Fibroblast of the aortic adventitia (primary cell): ENCODE measurements at regions not wholly inside any gene's neighbourhood (a gene's known extent, or its start where the extent isn't known, plus 50 kb on each side); places are given as distances from the start of the nearest gene placed in this dataset.

Source experiments
- DNase-seq: peaks from one replicate; pipeline ENCODE4 v3.0.0-alpha.2; 2010; ENCODE audit warnings: low read depth
- H3K4me3 ChIP-seq: 2 replicates; pipeline ENCODE4 v1.5.1; 2011; ENCODE audit warnings: low read depth, mild to moderate bottlenecking, control low read depth, low read length, moderate library complexity
- TF ChIP-seq, protein P1 (sequence below): IDR thresholded peaks from 2 replicates; pipeline ENCODE4 v1.5.1; 2011; ENCODE audit warnings: mild to moderate bottlenecking, low read length, control low read depth, inconsistent platforms; ENCODE audit not compliant: insufficient read depth

DNA sequence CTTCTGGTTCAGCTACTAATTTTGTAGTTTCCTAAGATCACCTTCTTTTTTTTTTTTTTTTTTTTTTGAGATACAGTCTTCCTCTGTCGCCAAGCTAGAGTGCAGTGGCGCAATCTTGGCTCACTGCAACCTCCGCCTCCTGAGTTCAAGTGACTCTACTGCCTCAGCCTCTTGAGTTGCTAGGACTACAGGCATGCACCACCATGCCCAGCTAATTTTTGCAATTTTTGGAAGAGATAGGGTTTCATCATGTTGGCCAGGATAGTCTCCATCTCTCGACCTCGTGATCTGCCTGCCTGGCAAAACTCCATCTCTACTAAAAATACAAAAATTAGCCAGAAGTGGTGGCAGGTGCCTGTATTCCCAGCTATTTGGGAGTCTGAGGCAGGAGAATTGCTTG, 301.5 kb upstream of the TFPI start:
- TF ChIP-seq, protein P1, sequence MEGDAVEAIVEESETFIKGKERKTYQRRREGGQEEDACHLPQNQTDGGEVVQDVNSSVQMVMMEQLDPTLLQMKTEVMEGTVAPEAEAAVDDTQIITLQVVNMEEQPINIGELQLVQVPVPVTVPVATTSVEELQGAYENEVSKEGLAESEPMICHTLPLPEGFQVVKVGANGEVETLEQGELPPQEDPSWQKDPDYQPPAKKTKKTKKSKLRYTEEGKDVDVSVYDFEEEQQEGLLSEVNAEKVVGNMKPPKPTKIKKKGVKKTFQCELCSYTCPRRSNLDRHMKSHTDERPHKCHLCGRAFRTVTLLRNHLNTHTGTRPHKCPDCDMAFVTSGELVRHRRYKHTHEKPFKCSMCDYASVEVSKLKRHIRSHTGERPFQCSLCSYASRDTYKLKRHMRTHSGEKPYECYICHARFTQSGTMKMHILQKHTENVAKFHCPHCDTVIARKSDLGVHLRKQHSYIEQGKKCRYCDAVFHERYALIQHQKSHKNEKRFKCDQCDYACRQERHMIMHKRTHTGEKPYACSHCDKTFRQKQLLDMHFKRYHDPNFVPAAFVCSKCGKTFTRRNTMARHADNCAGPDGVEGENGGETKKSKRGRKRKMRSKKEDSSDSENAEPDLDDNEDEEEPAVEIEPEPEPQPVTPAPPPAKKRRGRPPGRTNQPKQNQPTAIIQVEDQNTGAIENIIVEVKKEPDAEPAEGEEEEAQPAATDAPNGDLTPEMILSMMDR = no peak
- DNase-seq = no peak
- no peak overlapping the region for H3K4me3 ChIP-seq

DNA sequence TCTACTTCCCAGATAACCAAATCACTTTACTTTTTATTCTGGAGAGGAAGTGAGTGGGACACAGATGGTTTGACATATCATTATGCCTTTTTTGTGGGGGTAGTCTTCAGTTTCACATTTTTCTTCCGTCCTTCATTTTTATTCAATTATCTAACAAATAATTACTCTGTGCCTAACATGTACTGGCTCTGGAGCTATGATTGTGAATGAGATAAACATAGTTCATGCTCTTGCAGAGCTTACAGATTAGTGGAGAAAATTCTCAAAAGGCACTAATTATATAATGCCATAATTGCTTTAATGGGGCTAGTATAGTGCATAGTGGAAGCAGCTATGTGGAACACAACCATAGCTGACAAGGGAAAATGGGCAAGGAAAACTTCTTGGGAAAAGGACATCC, 303.6 kb upstream of the TFPI start:
- TF ChIP-seq, protein P1 = no peak
- H3K4me3 ChIP-seq = no peak overlapping the region
- DNase-seq = no peak

DNA sequence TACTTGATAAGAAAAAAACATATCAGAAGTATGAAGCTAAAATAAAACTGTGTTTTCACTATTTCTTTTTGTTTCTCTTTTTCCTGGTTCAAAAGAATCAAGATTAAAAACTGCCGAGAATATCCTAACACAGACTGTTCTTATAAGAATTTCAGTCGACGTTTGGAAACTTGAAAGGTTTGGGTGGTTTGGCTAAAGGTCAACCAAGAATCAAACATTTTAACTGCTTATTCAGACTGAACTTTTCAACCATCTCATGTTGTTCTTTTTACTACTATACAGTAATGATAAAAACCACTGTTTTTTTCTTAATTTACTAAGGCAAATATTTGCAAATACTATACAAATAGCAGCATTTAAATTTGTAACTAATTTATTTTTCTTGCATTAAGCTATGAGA, 308.5 kb upstream of the TFPI start:
- DNase-seq = no peak
- TF ChIP-seq, protein P1 = no peak

DNA sequence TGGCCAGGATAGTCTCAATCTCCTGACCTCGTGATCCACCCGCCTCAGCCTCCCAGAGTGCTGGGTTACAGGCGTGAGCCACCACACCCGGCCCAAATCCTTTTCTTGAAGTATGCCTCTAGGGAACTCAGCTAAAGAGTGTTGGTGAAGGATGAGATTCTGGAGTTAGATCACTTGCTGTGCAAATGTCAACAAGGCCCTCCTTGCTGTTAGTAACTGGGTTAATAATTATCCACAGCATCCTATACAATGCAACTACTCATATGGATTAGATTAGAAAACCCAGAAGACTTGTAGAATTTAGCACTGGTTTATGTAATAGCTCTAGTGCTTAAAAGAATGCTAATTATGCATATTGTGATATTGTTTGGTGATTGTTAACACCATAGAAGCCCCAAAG, 310.8 kb upstream of the TFPI start:
- TF ChIP-seq, protein P1 = no peak
- no peak overlapping the region for H3K4me3 ChIP-seq
- no peak for DNase-seq

More for the DNA sequence above, 308.5 kb upstream of the TFPI start:
- no peak overlapping the region for H3K4me3 ChIP-seq

DNA sequence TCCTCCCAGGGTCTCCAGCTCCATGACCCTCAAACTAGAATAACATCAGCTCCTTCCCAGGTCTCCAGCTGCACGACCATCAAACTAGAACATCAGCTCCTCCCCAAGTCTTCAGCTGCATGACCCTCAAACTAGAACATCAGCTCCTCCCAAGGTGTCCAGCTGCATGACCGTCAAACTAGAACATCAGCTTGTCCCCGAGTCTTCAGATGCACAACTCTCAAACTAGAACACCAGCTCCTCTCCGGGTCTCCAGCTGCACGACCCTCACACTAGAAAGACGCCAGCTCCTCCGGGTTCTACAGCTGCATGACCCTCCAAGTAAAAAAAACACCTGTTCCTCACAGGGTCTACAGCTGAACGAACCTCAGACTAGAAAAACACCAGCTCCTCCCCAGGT, 312.9 kb upstream of the TFPI start:
- no peak for DNase-seq

DNA sequence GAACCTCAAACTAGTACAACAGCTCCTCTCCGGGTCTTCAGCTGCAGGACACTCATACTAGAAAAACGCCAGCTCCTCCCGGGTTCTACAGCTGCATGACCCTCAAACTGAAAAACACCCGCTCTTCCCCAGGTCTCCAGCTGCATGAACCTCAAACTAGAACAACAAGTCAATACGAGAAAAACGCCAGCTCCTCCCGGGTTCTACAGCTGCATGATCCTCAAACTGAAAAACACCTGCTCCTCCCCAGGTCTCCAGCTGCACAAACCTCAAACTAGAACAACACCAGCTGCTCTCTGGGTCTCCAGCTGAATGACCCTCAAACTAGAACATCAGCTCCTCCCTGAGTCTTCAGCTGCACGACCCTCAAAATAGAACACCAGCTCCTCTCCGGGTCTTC, 315.0 kb upstream of the TFPI start:
- no peak for DNase-seq
- TF ChIP-seq, protein P1 = no peak
- H3K4me3 ChIP-seq = no peak overlapping the region

More for the DNA sequence above, 312.9 kb upstream of the TFPI start:
- H3K4me3 ChIP-seq = no peak overlapping the region
- TF ChIP-seq, protein P1 = no peak

DNA sequence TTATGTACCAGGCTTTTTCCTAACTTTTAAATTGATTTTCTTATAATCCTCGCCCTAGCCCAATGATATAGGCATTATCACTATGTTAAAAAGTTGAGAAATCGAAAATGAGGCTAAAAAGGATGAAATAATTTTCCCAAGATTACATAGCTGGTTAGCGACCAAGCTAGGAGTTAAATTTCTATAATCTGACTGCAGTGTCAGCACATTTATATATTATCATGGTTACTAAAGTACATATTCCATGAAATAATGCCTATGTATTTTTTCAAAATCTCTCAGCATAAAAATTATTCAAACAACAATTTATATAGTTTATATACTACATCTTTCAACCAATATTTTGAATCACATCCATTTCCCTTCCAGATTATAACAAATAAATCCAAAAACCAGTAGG, 317.3 kb upstream of the TFPI start:
- TF ChIP-seq, protein P1 = no peak
- no peak overlapping the region for H3K4me3 ChIP-seq
- DNase-seq = no peak
